ENCODE measurements at regions not wholly inside any gene's neighbourhood (a gene's known extent, or its start where the extent isn't known, plus 50 kb on each side); places are given as distances from the start of the nearest gene placed in this dataset.
"Not testable (repeated sequence)": the region's sequence is repeated elsewhere in the genome, so short reads cannot be mapped to it uniquely, and the experiment has no call there.

DNA sequence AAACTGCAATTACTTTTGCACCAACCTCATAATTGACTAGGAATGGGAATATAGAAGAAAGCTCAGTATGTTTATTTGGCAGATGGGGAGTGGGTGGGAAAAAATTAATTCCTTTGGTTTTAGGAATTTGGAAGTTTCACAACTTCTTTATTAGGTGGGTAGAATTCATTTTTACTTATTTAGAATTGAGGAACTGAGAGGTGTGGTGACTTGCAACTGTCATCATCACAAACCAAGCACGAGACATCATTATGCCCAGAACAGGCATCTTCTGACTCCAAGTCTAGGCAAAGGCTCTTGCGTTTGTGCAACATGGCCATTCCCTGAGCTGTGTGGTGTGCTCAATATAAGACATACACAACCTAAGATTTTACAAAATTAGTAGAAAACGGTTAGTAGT is 380.0 kb downstream of the ATP23 start:
- no peaks in the 10 kb centered on the region for H3K27me3 ChIP-seq (replicated peaks in 1 of 7)
- H3K4me1 ChIP-seq: no peaks in the 10 kb centered on the region
- intact Hi-C loops (cut with DNase I; ENCODE audit: low total_unique reads): no loop called here
- TF ChIP-seq POLR2A (IDR thresholded peaks at IDR 0.05): no peak
- TF ChIP-seq, protein P1, sequence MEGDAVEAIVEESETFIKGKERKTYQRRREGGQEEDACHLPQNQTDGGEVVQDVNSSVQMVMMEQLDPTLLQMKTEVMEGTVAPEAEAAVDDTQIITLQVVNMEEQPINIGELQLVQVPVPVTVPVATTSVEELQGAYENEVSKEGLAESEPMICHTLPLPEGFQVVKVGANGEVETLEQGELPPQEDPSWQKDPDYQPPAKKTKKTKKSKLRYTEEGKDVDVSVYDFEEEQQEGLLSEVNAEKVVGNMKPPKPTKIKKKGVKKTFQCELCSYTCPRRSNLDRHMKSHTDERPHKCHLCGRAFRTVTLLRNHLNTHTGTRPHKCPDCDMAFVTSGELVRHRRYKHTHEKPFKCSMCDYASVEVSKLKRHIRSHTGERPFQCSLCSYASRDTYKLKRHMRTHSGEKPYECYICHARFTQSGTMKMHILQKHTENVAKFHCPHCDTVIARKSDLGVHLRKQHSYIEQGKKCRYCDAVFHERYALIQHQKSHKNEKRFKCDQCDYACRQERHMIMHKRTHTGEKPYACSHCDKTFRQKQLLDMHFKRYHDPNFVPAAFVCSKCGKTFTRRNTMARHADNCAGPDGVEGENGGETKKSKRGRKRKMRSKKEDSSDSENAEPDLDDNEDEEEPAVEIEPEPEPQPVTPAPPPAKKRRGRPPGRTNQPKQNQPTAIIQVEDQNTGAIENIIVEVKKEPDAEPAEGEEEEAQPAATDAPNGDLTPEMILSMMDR (IDR thresholded peaks at IDR 0.05 in 8 of 11, conservative IDR thresholded peaks at IDR 0.05 in 3 of 11): no peak
- no peak for TF ChIP-seq POLR2AphosphoS5 (IDR thresholded peaks at IDR 0.05)
- H3K36me3 ChIP-seq: no peaks in the 10 kb centered on the region
- H3K9me3 ChIP-seq: peaks cover 0 to 23% (median 5%) of the 10 kb centered on the region in 8 donors
- no peak overlapping the region for H3K4me3 ChIP-seq
- 75 to 84% (median 81%) methylated on average over 3 of the region's 3 CpGs for WGBS, 5 donors
- DNase-seq: no peak
- H3K27ac ChIP-seq: no peak overlapping the region

DNA sequence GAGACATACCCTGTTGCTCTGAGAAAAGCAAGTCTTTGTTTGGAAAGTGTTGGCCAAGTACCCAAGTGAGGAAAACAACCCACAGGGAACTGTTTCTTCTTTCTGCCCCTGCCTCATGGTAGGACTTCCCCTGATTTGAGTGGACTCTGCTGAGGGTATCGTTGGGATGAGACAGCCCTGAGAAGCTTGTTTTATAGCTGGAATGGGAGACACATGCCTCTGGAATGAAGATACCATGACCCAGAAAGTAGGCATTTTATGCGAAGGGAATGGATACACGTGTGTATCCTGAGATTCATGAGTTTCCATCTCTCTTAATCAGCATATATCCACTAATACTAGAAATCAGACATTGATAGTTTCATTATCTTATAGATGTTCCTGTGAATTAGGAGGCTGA is 382.3 kb downstream of the ATP23 start:
- DNase-seq: no peak
- no peak overlapping the region for H3K4me3 ChIP-seq
- H3K27ac ChIP-seq: no peak overlapping the region
- no peaks in the 10 kb centered on the region for H3K27me3 ChIP-seq (replicated peaks in 1 of 7)
- 83 to 92% (median 88%) methylated on average over 3 of the region's 3 CpGs for WGBS, 5 donors
- intact Hi-C loops (cut with DNase I; ENCODE audit: low total_unique reads): no loop called here
- no peaks in the 10 kb centered on the region for H3K36me3 ChIP-seq
- H3K9me3 ChIP-seq: peaks cover 0 to 12% (median 3%) of the 10 kb centered on the region in 8 donors
- TF ChIP-seq, protein P1 (IDR thresholded peaks at IDR 0.05 in 8 of 11, conservative IDR thresholded peaks at IDR 0.05 in 3 of 11): no peak
- no peak for TF ChIP-seq POLR2AphosphoS5 (IDR thresholded peaks at IDR 0.05)
- H3K4me1 ChIP-seq: no peaks in the 10 kb centered on the region

DNA sequence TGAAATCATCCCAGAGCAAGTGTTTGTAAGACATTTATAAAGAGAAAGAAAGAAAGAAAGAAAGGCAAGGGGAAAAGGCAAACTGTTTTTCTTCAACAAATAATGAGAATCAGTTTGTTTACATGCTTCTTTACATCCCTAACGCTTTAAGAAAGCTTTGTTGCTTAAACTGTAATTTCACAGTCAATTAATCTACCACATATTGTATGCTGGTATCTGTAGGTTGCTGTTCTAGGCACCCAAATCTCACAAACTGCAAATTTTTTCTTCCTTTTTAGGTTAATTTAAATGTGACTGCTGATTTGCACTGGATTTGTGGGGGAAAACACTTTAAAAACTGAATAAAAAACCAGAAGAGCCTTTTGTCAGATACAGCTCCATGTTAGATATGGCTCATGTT is 384.2 kb downstream of the ATP23 start:
- no peak for TF ChIP-seq POLR2AphosphoS5 (IDR thresholded peaks at IDR 0.05)
- TF ChIP-seq, protein P1 (IDR thresholded peaks at IDR 0.05 in 8 of 11, conservative IDR thresholded peaks at IDR 0.05 in 3 of 11): no peak
- no peak for TF ChIP-seq POLR2A (IDR thresholded peaks at IDR 0.05)
- H3K36me3 ChIP-seq: no peaks in the 10 kb centered on the region
- H3K9me3 ChIP-seq: no peaks in the 10 kb centered on the region
- no peaks in the 10 kb centered on the region for H3K27me3 ChIP-seq (replicated peaks in 1 of 7)
- H3K4me1 ChIP-seq: no peaks in the 10 kb centered on the region
- no peak overlapping the region for H3K27ac ChIP-seq
- no peak overlapping the region for H3K4me3 ChIP-seq
- WGBS, 5 donors: 60 to 87% (median 77%) methylated on average over 1 of the region's 1 CpG
- intact Hi-C loops (cut with DNase I; ENCODE audit: low total_unique reads): no loop called here
- DNase-seq: no peak

DNA sequence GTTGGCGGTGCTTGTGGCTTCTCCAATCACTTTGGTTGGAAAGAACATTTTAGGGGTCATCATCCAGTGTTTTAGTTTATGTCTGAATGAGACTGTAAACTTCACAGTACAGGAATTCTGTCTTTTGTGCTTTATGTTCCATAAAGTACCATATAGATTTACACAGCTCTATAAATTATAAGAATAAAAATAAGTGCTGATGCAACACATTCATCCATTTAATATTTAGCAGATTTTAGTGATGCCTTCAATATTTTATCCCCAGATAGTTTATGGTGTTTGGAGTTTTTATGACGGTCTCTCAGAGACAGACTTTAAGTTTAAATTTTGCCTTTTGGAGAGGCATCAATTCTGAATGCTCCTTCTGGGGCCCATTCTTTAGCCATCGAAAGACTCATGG is 385.2 kb downstream of the ATP23 start:
- Histone ChIP-seq H3K36me3 (no peaks in the 10 kb centered on the region), H3K4me1 (no peaks in the 10 kb centered on the region), H3K4me3 (no peak overlapping the region), H3K27me3 (replicated peaks in 1 of 7) (no peaks in the 10 kb centered on the region), H3K27ac (no peak overlapping the region), H3K9me3 (no peaks in the 10 kb centered on the region)
- intact Hi-C loops (cut with DNase I; ENCODE audit: low total_unique reads): no loop called here
- DNase-seq: no peak
- TF ChIP-seq POLR2AphosphoS5 (IDR thresholded peaks at IDR 0.05) (no peak), POLR2A (IDR thresholded peaks at IDR 0.05) (no peak)
- TF ChIP-seq, protein P1 (IDR thresholded peaks at IDR 0.05 in 8 of 11, conservative IDR thresholded peaks at IDR 0.05 in 3 of 11): no peak
- 91 to 92% (median 91%) methylated on average over 3 of the region's 3 CpGs for WGBS, 5 donors

DNA sequence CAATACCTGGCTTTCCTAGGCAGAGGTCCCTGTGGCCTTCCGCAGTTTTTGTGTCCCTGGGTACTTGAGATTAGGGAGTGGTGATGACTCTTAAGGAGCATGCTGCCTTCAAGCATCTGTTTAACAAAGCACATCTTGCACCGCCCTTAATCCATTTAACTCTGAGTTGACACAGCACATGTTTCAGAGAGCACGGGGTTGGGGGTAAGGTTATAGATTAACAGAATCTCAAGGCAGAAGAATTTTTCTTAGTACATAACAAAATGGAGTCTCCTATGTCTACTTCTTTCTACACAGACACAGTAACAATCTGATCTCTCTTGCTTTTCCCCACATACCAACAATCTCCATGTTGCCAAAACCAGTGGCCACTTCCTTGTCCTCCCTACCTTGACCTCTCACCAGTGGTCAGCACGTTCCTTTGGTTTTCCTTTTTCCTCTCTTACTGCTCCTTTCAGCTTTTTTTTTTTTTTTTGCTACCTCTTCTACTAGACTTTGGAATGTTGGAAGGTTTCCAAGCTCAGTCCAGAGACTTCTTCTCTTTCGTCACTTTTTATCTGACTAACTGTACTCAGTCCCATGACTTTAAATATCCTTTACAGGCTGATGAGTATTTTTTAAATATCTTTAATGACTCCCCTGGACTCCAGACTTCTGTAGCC is 395.3 kb downstream of the ATP23 start:
- H3K9me3 ChIP-seq; H3K27ac ChIP-seq; H3K4me1 ChIP-seq; DNase-seq; intact Hi-C loops (cut with DNase I; ENCODE audit: low total_unique reads); H3K4me3 ChIP-seq; H3K27me3 ChIP-seq (replicated peaks in 1 of 7); H3K36me3 ChIP-seq: not testable (repeated sequence)
- 45 to 73% (median 55%) methylated on average over 2 of the region's 5 CpGs for WGBS, 5 donors

DNA sequence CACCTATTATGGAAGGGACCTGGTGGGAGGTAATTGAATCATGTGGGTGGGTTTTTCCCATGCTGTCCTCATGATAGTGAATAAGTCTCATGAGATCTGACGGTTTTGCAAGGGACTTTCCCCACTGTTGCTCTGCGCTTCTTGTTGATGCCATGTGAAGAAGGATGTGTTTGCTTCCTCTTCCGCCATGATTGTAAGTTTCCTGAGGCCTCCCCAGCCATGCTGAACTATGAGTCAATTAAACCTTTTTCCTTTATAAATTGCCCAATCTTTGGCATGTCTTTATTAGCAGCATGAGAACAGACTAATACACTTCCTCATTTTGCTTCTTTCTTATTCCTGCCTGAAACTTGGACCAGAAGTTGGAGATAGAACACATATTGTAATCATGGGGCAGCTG is 396.2 kb downstream of the ATP23 start:
- H3K4me1 ChIP-seq; intact Hi-C loops (cut with DNase I; ENCODE audit: low total_unique reads); H3K9me3 ChIP-seq; H3K4me3 ChIP-seq; H3K27me3 ChIP-seq (replicated peaks in 1 of 7); DNase-seq; H3K27ac ChIP-seq; H3K36me3 ChIP-seq: not testable (repeated sequence)
- 52 to 74% (median 69%) methylated on average over 3 of the region's 3 CpGs for WGBS, 5 donors

Data from spleen (tissue), 11 donors.